ENCODE measurements at regions not wholly inside any gene's neighbourhood (a gene's known extent, or its start where the extent isn't known, plus 50 kb on each side); places are given as distances from the start of the nearest gene placed in this dataset.

DNA sequence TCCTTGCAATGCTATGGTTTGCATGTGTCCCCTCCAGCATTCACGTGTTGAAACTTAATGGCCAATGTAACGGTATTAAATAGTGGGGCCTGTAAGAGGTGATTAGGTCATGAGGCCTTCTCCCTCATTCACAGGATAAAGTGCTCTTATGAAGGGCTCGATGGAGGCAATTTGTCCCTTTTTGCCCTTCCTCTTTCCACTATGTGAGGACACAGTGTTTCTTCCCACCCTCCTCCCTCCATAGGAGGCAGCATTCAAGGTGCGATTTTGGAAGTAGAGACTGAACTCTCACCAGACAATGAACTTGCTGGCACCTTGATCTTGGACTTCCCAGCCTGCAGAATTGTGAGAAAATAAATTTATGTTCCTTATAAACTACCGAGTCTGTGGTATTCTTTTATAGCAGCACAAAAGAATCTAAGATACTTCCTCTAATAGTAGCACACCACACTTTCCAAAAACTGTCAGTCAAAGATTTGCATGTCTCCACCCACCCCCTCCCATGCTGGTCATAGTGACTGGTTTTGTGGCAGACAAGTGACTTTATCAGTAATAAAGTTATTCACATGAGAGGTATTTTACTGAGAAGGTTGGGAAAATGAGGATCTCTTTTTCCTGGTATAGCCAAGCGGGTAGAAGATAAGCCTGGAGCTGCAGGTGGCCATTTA is 113.5 kb upstream of the TTC29 start:
- TF ChIP-seq EZH2phosphoT487 (conservative IDR thresholded peaks at IDR 0.05; ENCODE audit: low read length) = no peak
- TF ChIP-seq, protein P1, sequence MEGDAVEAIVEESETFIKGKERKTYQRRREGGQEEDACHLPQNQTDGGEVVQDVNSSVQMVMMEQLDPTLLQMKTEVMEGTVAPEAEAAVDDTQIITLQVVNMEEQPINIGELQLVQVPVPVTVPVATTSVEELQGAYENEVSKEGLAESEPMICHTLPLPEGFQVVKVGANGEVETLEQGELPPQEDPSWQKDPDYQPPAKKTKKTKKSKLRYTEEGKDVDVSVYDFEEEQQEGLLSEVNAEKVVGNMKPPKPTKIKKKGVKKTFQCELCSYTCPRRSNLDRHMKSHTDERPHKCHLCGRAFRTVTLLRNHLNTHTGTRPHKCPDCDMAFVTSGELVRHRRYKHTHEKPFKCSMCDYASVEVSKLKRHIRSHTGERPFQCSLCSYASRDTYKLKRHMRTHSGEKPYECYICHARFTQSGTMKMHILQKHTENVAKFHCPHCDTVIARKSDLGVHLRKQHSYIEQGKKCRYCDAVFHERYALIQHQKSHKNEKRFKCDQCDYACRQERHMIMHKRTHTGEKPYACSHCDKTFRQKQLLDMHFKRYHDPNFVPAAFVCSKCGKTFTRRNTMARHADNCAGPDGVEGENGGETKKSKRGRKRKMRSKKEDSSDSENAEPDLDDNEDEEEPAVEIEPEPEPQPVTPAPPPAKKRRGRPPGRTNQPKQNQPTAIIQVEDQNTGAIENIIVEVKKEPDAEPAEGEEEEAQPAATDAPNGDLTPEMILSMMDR (IDR thresholded peaks at IDR 0.05; ENCODE audit: insufficient read depth, low read length, poor library complexity, severe bottlenecking) = no peak
- Histone ChIP-seq H3K9ac (ENCODE audit: low read length) (no peak overlapping the region), H4K20me1 (ENCODE audit: low read depth, low read length) (no peaks in the 10 kb centered on the region), H3K27me3 (ENCODE audit: low read length) (no peaks in the 10 kb centered on the region), H3K9me2 (replicated peaks; ENCODE audit: insufficient read depth, low read length) (no peaks in the 10 kb centered on the region), H2AFZ (ENCODE audit: low read depth, low read length, severe bottlenecking) (peak overlapping the region; percentile 66), H3K4me3 (ENCODE audit: insufficient read depth, low read length, poor library complexity, severe bottlenecking) (no peak overlapping the region), H3K27ac (ENCODE audit: low read depth, low read length) (no peak overlapping the region), H3F3A (ENCODE audit: insufficient read depth) (no peaks in the 10 kb centered on the region), H3K4me2 (ENCODE audit: low read depth, low read length, poor library complexity, severe bottlenecking) (peak overlapping the region; percentile 26), H3K79me2 (ENCODE audit: insufficient read depth, low read length) (no peaks in the 10 kb centered on the region), H3K36me3 (ENCODE audit: low read length) (no peaks in the 10 kb centered on the region), H3K9me3 (ENCODE audit: insufficient read depth, low read length) (no peaks in the 10 kb centered on the region)

DNA sequence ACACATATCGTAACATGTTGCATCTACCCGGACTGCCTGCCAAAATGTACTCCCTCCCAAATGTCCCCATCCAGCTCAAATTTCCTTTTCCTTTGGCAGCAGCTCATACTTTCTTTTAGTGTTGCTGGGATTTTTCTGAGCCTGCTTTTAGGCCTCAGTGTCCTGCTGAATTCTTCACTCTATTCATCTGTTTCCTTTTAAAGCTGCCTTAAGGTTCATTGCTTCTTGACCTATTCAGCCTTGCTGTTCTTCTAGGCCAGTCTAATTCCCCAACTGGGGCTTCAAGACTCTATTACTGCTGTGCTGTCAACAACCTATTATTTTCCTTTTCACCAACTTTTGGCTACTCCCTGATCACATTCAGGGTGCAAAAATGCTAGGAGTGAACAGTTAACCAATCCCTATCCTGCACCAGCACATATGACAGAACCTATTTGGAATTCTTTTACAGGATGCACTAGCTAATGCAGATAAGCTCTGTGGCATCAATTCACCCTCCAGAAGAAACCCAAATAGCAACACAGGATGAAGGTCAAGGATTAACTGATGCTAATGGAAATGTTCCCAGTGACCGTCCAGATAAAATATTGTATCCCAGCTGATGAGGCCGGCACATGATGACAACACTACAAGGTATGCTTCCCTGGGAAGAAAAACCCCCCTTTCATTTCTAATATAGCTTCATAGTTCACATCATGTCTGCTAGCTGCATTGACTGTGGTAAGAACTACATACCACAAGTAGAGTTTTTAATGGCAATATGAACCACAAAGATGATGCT is 114.7 kb upstream of the TTC29 start:
- H2AFZ ChIP-seq (ENCODE audit: low read depth, low read length, severe bottlenecking) = no peak overlapping the region
- TF ChIP-seq, protein P1 (IDR thresholded peaks at IDR 0.05; ENCODE audit: insufficient read depth, low read length, poor library complexity, severe bottlenecking) = no peak
- TF ChIP-seq EZH2phosphoT487 (conservative IDR thresholded peaks at IDR 0.05; ENCODE audit: low read length) = no peak
- H3K9me3 ChIP-seq (ENCODE audit: insufficient read depth, low read length) = no peaks in the 10 kb centered on the region
- no peaks in the 10 kb centered on the region for H3K79me2 ChIP-seq (ENCODE audit: insufficient read depth, low read length)
- no peaks in the 10 kb centered on the region for H4K20me1 ChIP-seq (ENCODE audit: low read depth, low read length)
- no peaks in the 10 kb centered on the region for H3K27me3 ChIP-seq (ENCODE audit: low read length)
- H3K36me3 ChIP-seq (ENCODE audit: low read length) = no peaks in the 10 kb centered on the region
- H3K9me2 ChIP-seq (replicated peaks; ENCODE audit: insufficient read depth, low read length) = no peaks in the 10 kb centered on the region
- H3K4me2 ChIP-seq (ENCODE audit: low read depth, low read length, poor library complexity, severe bottlenecking) = no peak overlapping the region
- H3K27ac ChIP-seq (ENCODE audit: low read depth, low read length) = no peak overlapping the region
- no peak overlapping the region for H3K9ac ChIP-seq (ENCODE audit: low read length)
- no peak overlapping the region for H3K4me3 ChIP-seq (ENCODE audit: insufficient read depth, low read length, poor library complexity, severe bottlenecking)
- no peaks in the 10 kb centered on the region for H3F3A ChIP-seq (ENCODE audit: insufficient read depth)

DNA sequence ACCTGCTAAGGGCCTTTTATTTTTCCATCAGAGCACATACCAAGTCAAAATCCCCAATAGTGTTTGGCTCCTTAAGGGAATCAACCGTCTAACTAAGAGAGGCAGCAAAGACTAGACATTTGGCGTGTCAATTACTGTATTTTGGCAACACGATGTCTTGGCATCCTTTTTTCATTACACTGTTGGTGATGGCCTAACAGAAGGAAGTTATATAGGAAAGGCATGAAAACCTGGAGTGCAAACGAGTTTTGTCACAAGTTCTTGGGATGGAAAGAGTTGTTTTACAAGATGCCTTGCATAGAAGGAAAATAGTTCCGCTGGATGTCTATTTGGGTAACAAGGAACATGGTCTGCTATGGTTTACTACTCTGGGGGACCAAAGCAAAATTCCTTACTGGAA is 119.2 kb upstream of the TTC29 start:
- Histone ChIP-seq H3K9me2 (replicated peaks; ENCODE audit: insufficient read depth, low read length) (no peaks in the 10 kb centered on the region), H4K20me1 (ENCODE audit: low read depth, low read length) (no peaks in the 10 kb centered on the region), H3K9ac (ENCODE audit: low read length) (no peak overlapping the region), H3K36me3 (ENCODE audit: low read length) (no peaks in the 10 kb centered on the region), H2AFZ (ENCODE audit: low read depth, low read length, severe bottlenecking) (no peak overlapping the region), H3K4me2 (ENCODE audit: low read depth, low read length, poor library complexity, severe bottlenecking) (no peak overlapping the region), H3K9me3 (ENCODE audit: insufficient read depth, low read length) (no peaks in the 10 kb centered on the region), H3K79me2 (ENCODE audit: insufficient read depth, low read length) (no peaks in the 10 kb centered on the region), H3F3A (ENCODE audit: insufficient read depth) (no peaks in the 10 kb centered on the region), H3K27ac (ENCODE audit: low read depth, low read length) (no peak overlapping the region), H3K27me3 (ENCODE audit: low read length) (no peaks in the 10 kb centered on the region), H3K4me3 (ENCODE audit: insufficient read depth, low read length, poor library complexity, severe bottlenecking) (no peak overlapping the region)
- TF ChIP-seq, protein P1 (IDR thresholded peaks at IDR 0.05; ENCODE audit: insufficient read depth, low read length, poor library complexity, severe bottlenecking) = no peak
- TF ChIP-seq EZH2phosphoT487 (conservative IDR thresholded peaks at IDR 0.05; ENCODE audit: low read length) = no peak

Measured in SU-DHL-6 (cell line).